GM18907 (cell line): ENCODE measurements at regions not wholly inside any gene's neighbourhood (a gene's known extent, or its start where the extent isn't known, plus 50 kb on each side); places are given as distances from the start of the nearest gene placed in this dataset.
A peak's percentile ranks its signal among the peaks of the same experiment; 100 is the strongest.

Source experiments
- ATAC-seq: cut with Tn5 transposase; IDR thresholded peaks from one replicate; pipeline ENCODE4 v1.9.1; 2021; ENCODE audit warnings: mild to moderate bottlenecking, moderate library complexity; ENCODE audit not compliant: unreplicated experiment

- ATAC-seq = no peak
These were observed 280.5 kb upstream of the MMS22L start for GRCh38 chr6:97563529-97563928.

- no peak for ATAC-seq
These were observed 289.9 kb upstream of the MMS22L start for GRCh38 chr6:97572943-97573342.

- ATAC-seq = no peak
These were observed 303.3 kb upstream of the MMS22L start for GRCh38 chr6:97586344-97586743.

- no peak for ATAC-seq
These were observed 308.9 kb upstream of the MMS22L start for GRCh38 chr6:97591955-97592354.

- no peak for ATAC-seq
These were observed 311.8 kb upstream of the MMS22L start for GRCh38 chr6:97594844-97595243.

- no peak for ATAC-seq
These were observed 338.1 kb upstream of the MMS22L start for GRCh38 chr6:97621111-97621510.

GRCh38 chr6:97626671-97627441, 343.8 kb upstream of the MMS22L start:
- no peak for ATAC-seq

- ATAC-seq = no peak
These were observed 346.2 kb upstream of the MMS22L start for GRCh38 chr6:97629180-97629579.

GRCh38 chr6:97630604-97631003, 347.6 kb upstream of the MMS22L start:
- no peak for ATAC-seq

GRCh38 chr6:97632341-97632740, 349.3 kb upstream of the MMS22L start:
- ATAC-seq = no peak

GRCh38 chr6:97639702-97640101, 356.7 kb upstream of the MMS22L start:
- ATAC-seq = no peak

- no peak for ATAC-seq
These were observed 361.3 kb upstream of the MMS22L start for GRCh38 chr6:97644353-97644752.

- ATAC-seq = no peak
These were observed 362.7 kb upstream of the MMS22L start for GRCh38 chr6:97645757-97646156.

- ATAC-seq = no peak
These were observed 370.1 kb upstream of the MMS22L start for GRCh38 chr6:97653076-97653475.

- ATAC-seq = no peak
These were observed 370.5 kb upstream of the MMS22L start for GRCh38 chr6:97653517-97653916.

- ATAC-seq = no peak
These were observed 371.7 kb upstream of the MMS22L start for GRCh38 chr6:97654674-97655073.

GRCh38 chr6:97656236-97656635, 373.2 kb upstream of the MMS22L start:
- no peak for ATAC-seq

GRCh38 chr6:97656706-97657350, 373.8 kb upstream of the MMS22L start:
- no peak for ATAC-seq

GRCh38 chr6:97658090-97658489, 375.1 kb upstream of the MMS22L start:
- ATAC-seq = no peak

GRCh38 chr6:97663252-97663651, 380.2 kb upstream of the MMS22L start:
- no peak for ATAC-seq

- ATAC-seq = no peak
These were observed 382.4 kb upstream of the MMS22L start for GRCh38 chr6:97665446-97665845.

GRCh38 chr6:97666889-97667288, 383.9 kb upstream of the MMS22L start:
- no peak for ATAC-seq

- peak; percentile 51 for ATAC-seq
These were observed 385.7 kb upstream of the MMS22L start for GRCh38 chr6:97668716-97669115.
